GM23338 (cell line): ENCODE measurements at regions not wholly inside any gene's neighbourhood (a gene's known extent, or its start where the extent isn't known, plus 50 kb on each side); places are given as distances from the start of the nearest gene placed in this dataset.

Experiments used
- ATAC-seq: fragments of 200-7000 bp; cut with Tn5 transposase; 3 replicates; pipeline ENCODE4 v1.9.1; 2020
- DNase-seq: peaks from one replicate; pipeline ENCODE4 v3.0.0-alpha.2; 2015; ENCODE audit warnings: low spot score
- H2AFZ ChIP-seq: fragments of 200-600 bp; sonication (generic); 2 replicates; pipeline ENCODE4 v1.8.0; 2016; ENCODE audit warnings: antibody characterized with exemption, mild to moderate bottlenecking, moderate library complexity
- H3F3A ChIP-seq: fragments of 200-600 bp; sonication (generic); replicated peaks from 2 replicates; pipeline ENCODE4 v1.8.0; 2017; ENCODE audit warnings: antibody characterized with exemption, mixed run types, low read depth
- H3K27ac ChIP-seq: fragments of 200-600 bp; sonication (generic); 2 replicates; pipeline ENCODE4 v1.6.1; 2016; ENCODE audit warnings: low read depth
- H3K27me3 ChIP-seq: fragments of 200-600 bp; sonication (generic); 2 replicates; pipeline ENCODE4 v1.8.0; 2016; ENCODE audit warnings: mild to moderate bottlenecking, mixed run types, moderate library complexity; ENCODE audit not compliant: insufficient read depth
- H3K36me3 ChIP-seq: fragments of 200-600 bp; sonication (generic); 2 replicates; pipeline ENCODE4 v1.8.0; 2016; ENCODE audit warnings: mild to moderate bottlenecking; ENCODE audit not compliant: insufficient read depth
- H3K4me1 ChIP-seq: fragments of 200-600 bp; sonication (generic); 2 replicates; pipeline ENCODE4 v1.8.0; 2016; ENCODE audit warnings: mild to moderate bottlenecking, moderate library complexity; ENCODE audit not compliant: insufficient read depth
- H3K4me2 ChIP-seq: fragments of 200-600 bp; sonication (generic); 2 replicates; pipeline ENCODE4 v1.7.1; 2017; ENCODE audit warnings: mixed run types
- H3K4me3 ChIP-seq: fragments of 200-600 bp; sonication (generic); 2 replicates; pipeline ENCODE4 v1.6.1; 2016; ENCODE audit warnings: mixed run types
- H3K79me2 ChIP-seq: fragments of 200-600 bp; sonication (generic); replicated peaks from 2 replicates; pipeline ENCODE4 v1.8.0; 2017; ENCODE audit warnings: mild to moderate bottlenecking; ENCODE audit not compliant: insufficient read depth
- H3K9me2 ChIP-seq: fragments of 200-600 bp; sonication (generic); 2 replicates; pipeline ENCODE4 v1.8.0; 2017; ENCODE audit not compliant: insufficient read depth
- H4K20me1 ChIP-seq: fragments of 200-600 bp; sonication (generic); replicated peaks from 2 replicates; pipeline ENCODE4 v1.8.0; 2017; ENCODE audit warnings: mild to moderate bottlenecking; ENCODE audit not compliant: insufficient read depth
- H3K27ac Mint-ChIP-seq: 2 replicates; pipeline ENCODE4 v1.8.0; 2020; ENCODE audit warnings: inconsistent platforms, mild to moderate bottlenecking, moderate library complexity, mixed read lengths
- H3K27me3 Mint-ChIP-seq: 3 replicates; pipeline ENCODE4 v1.8.0; 2022; ENCODE audit warnings: low read depth, mild to moderate bottlenecking, moderate library complexity, mixed read lengths, inconsistent platforms; ENCODE audit not compliant: insufficient read depth, poor library complexity
- H3K36me3 Mint-ChIP-seq: 3 replicates; pipeline ENCODE4 v1.8.0; 2021; ENCODE audit warnings: low read depth, mild to moderate bottlenecking, inconsistent platforms, moderate library complexity, mixed read lengths
- H3K4me1 Mint-ChIP-seq: 3 replicates; pipeline ENCODE4 v1.8.0; 2020; ENCODE audit warnings: mild to moderate bottlenecking, inconsistent platforms, mixed read lengths
- H3K4me3 Mint-ChIP-seq: 3 replicates; pipeline ENCODE4 v1.8.0; 2021; ENCODE audit warnings: moderate library complexity, mild to moderate bottlenecking, inconsistent platforms, mixed read lengths
- H3K9me3 Mint-ChIP-seq: 3 replicates; pipeline ENCODE4 v1.8.0; 2020; ENCODE audit warnings: moderate library complexity, mild to moderate bottlenecking, inconsistent platforms, mixed read lengths
- EZH2phosphoT487 ChIP-seq: fragments of 200-600 bp; sonication (generic); IDR thresholded peaks from one replicate; pipeline ENCODE4 v1.8.1; 2018; ENCODE audit warnings: antibody characterized with exemption; ENCODE audit not compliant: unreplicated experiment
- JUNB ChIP-seq: IDR thresholded peaks from one replicate; pipeline ENCODE4 v1.6.1; 2016; ENCODE audit warnings: antibody characterized with exemption; ENCODE audit not compliant: unreplicated experiment
- POLR2AphosphoS5 ChIP-seq: IDR thresholded peaks from 2 replicates; pipeline ENCODE4 v1.6.1; 2016; ENCODE audit warnings: antibody characterized with exemption, low read depth
- ZNF114 ChIP-seq: fragments of 250-450 bp; sonication (Bioruptor Pico); IDR thresholded peaks from 2 replicates; pipeline ENCODE4 v1.5.0; 2020; ENCODE audit warnings: mild to moderate bottlenecking, moderate library complexity
- ZNF331 ChIP-seq: fragments of 250-450 bp; sonication (Bioruptor Pico); IDR thresholded peaks from 2 replicates; pipeline ENCODE4 v1.5.0; 2020; ENCODE audit warnings: low read depth, mild to moderate bottlenecking, moderate library complexity
- ZNF462 ChIP-seq: fragments of 250-450 bp; sonication (Bioruptor Pico); IDR thresholded peaks from 2 replicates; pipeline ENCODE4 v1.5.0; 2020; ENCODE audit warnings: mild to moderate bottlenecking, moderate library complexity

- TF ChIP-seq ZNF462 (CRISPR knock-in tag) (no peak), ZNF114 (CRISPR knock-in tag) (no peak), JUNB (no peak), ZNF331 (CRISPR knock-in tag) (no peak), POLR2AphosphoS5 (no peak)
Observed at GRCh38 chr16:86905302-86905701, 327.0 kb downstream of the FOXL1 start (continued).

GRCh38 chr16:86906623-86907022 is 328.3 kb downstream of the FOXL1 start:
- H3K79me2 ChIP-seq = no peaks in the 10 kb centered on the region
- H3K4me2 ChIP-seq = no peak overlapping the region
- H3K36me3 Mint-ChIP-seq = no peaks in the 10 kb centered on the region
- no peaks in the 10 kb centered on the region; the same call in 2 of the 3 replicates for H3K9me3 Mint-ChIP-seq
- H3K36me3 ChIP-seq = no peaks in the 10 kb centered on the region
- no peaks in the 10 kb centered on the region; the same call in 1 of the 2 replicates for H3K4me1 ChIP-seq
- no peaks in the 10 kb centered on the region for H3K27me3 ChIP-seq
- H2AFZ ChIP-seq = no peak overlapping the region
- ATAC-seq = no peak
- H3K9me2 ChIP-seq = no peaks in the 10 kb centered on the region
- H3F3A ChIP-seq = no peaks in the 10 kb centered on the region
- H4K20me1 ChIP-seq = no peaks in the 10 kb centered on the region
- no peak overlapping the region for H3K4me3 Mint-ChIP-seq
- no peak overlapping the region for H3K27ac ChIP-seq
- no peak overlapping the region for H3K4me3 ChIP-seq
- DNase-seq = no peak
- H3K27me3 Mint-ChIP-seq = no peaks in the 10 kb centered on the region
- H3K4me1 Mint-ChIP-seq = peaks cover 10% of the 10 kb centered on the region
- no peak overlapping the region for H3K27ac Mint-ChIP-seq
- TF ChIP-seq ZNF462 (CRISPR knock-in tag) = no peak
- TF ChIP-seq EZH2phosphoT487 = no peak
- no peak for TF ChIP-seq ZNF114 (CRISPR knock-in tag)
- no peak for TF ChIP-seq JUNB
